HG03039 (cell line): ENCODE measurements at regions not wholly inside any gene's neighbourhood (a gene's known extent, or its start where the extent isn't known, plus 50 kb on each side); places are given as distances from the start of the nearest gene placed in this dataset.
A peak's percentile ranks its signal among the peaks of the same experiment; 100 is the strongest.

Source experiments
- ATAC-seq: cut with Tn5 transposase; IDR thresholded peaks from one replicate; pipeline ENCODE4 v1.9.1; 2021; ENCODE audit warnings: mild to moderate bottlenecking, moderate library complexity; ENCODE audit not compliant: unreplicated experiment

GRCh38 chr14:71482671-71483070 is 449.6 kb upstream of the RGS6 start:
- ATAC-seq: no peak

GRCh38 chr14:71483154-71483553 is 449.1 kb upstream of the RGS6 start:
- ATAC-seq: no peak

GRCh38 chr14:71485833-71486232 is 446.4 kb upstream of the RGS6 start:
- no peak for ATAC-seq

- no peak for ATAC-seq
Observed at GRCh38 chr14:71486279-71486678, 445.9 kb upstream of the RGS6 start.

GRCh38 chr14:71487449-71487848 is 444.8 kb upstream of the RGS6 start:
- no peak for ATAC-seq

- ATAC-seq: no peak
Observed at GRCh38 chr14:71487941-71488340, 444.3 kb upstream of the RGS6 start.

- ATAC-seq: no peak
Observed at GRCh38 chr14:71488703-71489191, 443.5 kb upstream of the RGS6 start.

GRCh38 chr14:71489742-71490141 is 442.5 kb upstream of the RGS6 start:
- no peak for ATAC-seq

- no peak for ATAC-seq
Observed at GRCh38 chr14:71491931-71492330, 440.3 kb upstream of the RGS6 start.

- ATAC-seq: no peak
Observed at GRCh38 chr14:71492346-71492745, 439.9 kb upstream of the RGS6 start.

GRCh38 chr14:71497645-71498086 is 434.6 kb upstream of the RGS6 start:
- peak; percentile 68 for ATAC-seq

GRCh38 chr14:71498212-71498611 is 434.0 kb upstream of the RGS6 start:
- ATAC-seq: no peak

GRCh38 chr14:71499018-71499417 is 433.2 kb upstream of the RGS6 start:
- ATAC-seq: no peak

GRCh38 chr14:71507681-71508080 is 424.5 kb upstream of the RGS6 start:
- ATAC-seq: no peak

- ATAC-seq: no peak
Observed at GRCh38 chr14:71508901-71509300, 423.3 kb upstream of the RGS6 start.

GRCh38 chr14:71511152-71511551 is 421.1 kb upstream of the RGS6 start:
- no peak for ATAC-seq

- no peak for ATAC-seq
Observed at GRCh38 chr14:71514941-71515919, 417.0 kb upstream of the RGS6 start.

GRCh38 chr14:71521238-71522135 is 410.7 kb upstream of the RGS6 start:
- no peak for ATAC-seq

GRCh38 chr14:71523630-71524319 is 408.5 kb upstream of the RGS6 start:
- peak; percentile 71 for ATAC-seq

GRCh38 chr14:71524320-71524982 is 407.8 kb upstream of the RGS6 start:
- no peak for ATAC-seq
